Epithelial cell of esophagus (primary cell): ENCODE measurements at regions not wholly inside any gene's neighbourhood (a gene's known extent, or its start where the extent isn't known, plus 50 kb on each side); places are given as distances from the start of the nearest gene placed in this dataset.

ENCODE experiments used
- DNase-seq: peaks from one replicate; pipeline ENCODE4 v3.0.0; 2010; ENCODE audit warnings: low read depth
- H3K4me3 ChIP-seq: 2 replicates; pipeline ENCODE4 v1.5.1; 2011; ENCODE audit warnings: mild to moderate bottlenecking, low read length, control low read depth
- CTCF ChIP-seq: IDR thresholded peaks from 2 replicates; pipeline ENCODE4 v1.5.1; 2011; ENCODE audit warnings: low read depth, mild to moderate bottlenecking, low read length, control low read depth, inconsistent platforms; ENCODE audit not compliant: insufficient read depth; ENCODE audit errors: missing control alignments

- no peak for DNase-seq
- H3K4me3 ChIP-seq, result no peak overlapping the region
- no peak for TF ChIP-seq CTCF
These were observed 73.2 kb upstream of the PDK4 start for GRCh38 chr7:95669513-95669912.

- H3K4me3 ChIP-seq, result no peak overlapping the region
- no peak for TF ChIP-seq CTCF
- DNase-seq, result no peak
These were observed 72.2 kb upstream of the PDK4 start for GRCh38 chr7:95668504-95669018.

- TF ChIP-seq CTCF, result no peak
- no peak overlapping the region for H3K4me3 ChIP-seq
- no peak for DNase-seq
These were observed 66.7 kb upstream of the PDK4 start for GRCh38 chr7:95662987-95663386.

- no peak overlapping the region for H3K4me3 ChIP-seq
- no peak for TF ChIP-seq CTCF
- no peak for DNase-seq
These were observed 63.7 kb upstream of the PDK4 start for GRCh38 chr7:95660023-95660434.

GRCh38 chr7:95658676-95659075, 62.4 kb upstream of the PDK4 start:
- DNase-seq, result no peak
- no peak for TF ChIP-seq CTCF
- no peak overlapping the region for H3K4me3 ChIP-seq

GRCh38 chr7:95649546-95649945, 53.2 kb upstream of the PDK4 start:
- no peak for TF ChIP-seq CTCF
- DNase-seq, result peak; percentile 19
- H3K4me3 ChIP-seq, result no peak overlapping the region

- TF ChIP-seq CTCF, result no peak
- no peak for DNase-seq
- H3K4me3 ChIP-seq, result no peak overlapping the region
These were observed 50.0 kb upstream of the PDK4 start for GRCh38 chr7:95646350-95646749.
